ENCODE measurements at regions not wholly inside any gene's neighbourhood (a gene's known extent, or its start where the extent isn't known, plus 50 kb on each side); places are given as distances from the start of the nearest gene placed in this dataset.
A peak's percentile ranks its signal among the peaks of the same experiment; 100 is the strongest.

DNA sequence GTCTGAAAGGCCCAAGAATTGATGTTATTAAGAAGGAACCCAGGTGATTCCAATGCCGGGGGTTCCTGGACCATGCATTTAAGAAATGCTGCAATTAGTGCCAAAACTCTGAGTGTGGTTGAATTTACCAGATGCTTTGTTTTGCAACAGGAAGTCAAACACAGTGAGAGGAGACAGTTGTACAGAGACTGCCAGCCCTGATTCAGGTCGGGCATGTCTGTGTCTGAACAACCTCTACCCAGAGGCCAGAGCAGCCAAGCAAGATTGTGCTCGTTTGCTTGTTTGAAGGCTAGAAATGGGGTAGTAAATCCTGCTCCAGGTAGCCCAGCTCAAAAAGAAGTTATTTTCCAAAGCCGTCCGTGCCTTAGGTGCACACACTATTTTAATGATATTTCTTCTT is 412.4 kb upstream of the ERCC4 start:
- Histone ChIP-seq H3K36me3 (replicated peaks in 1 of 2; ENCODE audit: insufficient read depth in 1 of 2, low read depth in 2 of 2) (no peaks in the 10 kb centered on the region), H3K4me3 (no peak overlapping the region), H3K27ac (no peak overlapping the region), H3K27me3 (no peaks in the 10 kb centered on the region), H3K4me1 (no peaks in the 10 kb centered on the region), H3K9me3 (no peaks in the 10 kb centered on the region)
- ATAC-seq (no peak), DNase-seq (no peak)
- TF ChIP-seq, protein P1, sequence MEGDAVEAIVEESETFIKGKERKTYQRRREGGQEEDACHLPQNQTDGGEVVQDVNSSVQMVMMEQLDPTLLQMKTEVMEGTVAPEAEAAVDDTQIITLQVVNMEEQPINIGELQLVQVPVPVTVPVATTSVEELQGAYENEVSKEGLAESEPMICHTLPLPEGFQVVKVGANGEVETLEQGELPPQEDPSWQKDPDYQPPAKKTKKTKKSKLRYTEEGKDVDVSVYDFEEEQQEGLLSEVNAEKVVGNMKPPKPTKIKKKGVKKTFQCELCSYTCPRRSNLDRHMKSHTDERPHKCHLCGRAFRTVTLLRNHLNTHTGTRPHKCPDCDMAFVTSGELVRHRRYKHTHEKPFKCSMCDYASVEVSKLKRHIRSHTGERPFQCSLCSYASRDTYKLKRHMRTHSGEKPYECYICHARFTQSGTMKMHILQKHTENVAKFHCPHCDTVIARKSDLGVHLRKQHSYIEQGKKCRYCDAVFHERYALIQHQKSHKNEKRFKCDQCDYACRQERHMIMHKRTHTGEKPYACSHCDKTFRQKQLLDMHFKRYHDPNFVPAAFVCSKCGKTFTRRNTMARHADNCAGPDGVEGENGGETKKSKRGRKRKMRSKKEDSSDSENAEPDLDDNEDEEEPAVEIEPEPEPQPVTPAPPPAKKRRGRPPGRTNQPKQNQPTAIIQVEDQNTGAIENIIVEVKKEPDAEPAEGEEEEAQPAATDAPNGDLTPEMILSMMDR (IDR thresholded peaks at IDR 0.05) = no peak
- TF ChIP-seq POLR2A (IDR thresholded peaks at IDR 0.05) = no peak
- intact Hi-C loops (cut with DNase I) = no loop called here
- WGBS, 2 donors = 41 to 54% methylated on average over 5 of the region's 5 CpGs

DNA sequence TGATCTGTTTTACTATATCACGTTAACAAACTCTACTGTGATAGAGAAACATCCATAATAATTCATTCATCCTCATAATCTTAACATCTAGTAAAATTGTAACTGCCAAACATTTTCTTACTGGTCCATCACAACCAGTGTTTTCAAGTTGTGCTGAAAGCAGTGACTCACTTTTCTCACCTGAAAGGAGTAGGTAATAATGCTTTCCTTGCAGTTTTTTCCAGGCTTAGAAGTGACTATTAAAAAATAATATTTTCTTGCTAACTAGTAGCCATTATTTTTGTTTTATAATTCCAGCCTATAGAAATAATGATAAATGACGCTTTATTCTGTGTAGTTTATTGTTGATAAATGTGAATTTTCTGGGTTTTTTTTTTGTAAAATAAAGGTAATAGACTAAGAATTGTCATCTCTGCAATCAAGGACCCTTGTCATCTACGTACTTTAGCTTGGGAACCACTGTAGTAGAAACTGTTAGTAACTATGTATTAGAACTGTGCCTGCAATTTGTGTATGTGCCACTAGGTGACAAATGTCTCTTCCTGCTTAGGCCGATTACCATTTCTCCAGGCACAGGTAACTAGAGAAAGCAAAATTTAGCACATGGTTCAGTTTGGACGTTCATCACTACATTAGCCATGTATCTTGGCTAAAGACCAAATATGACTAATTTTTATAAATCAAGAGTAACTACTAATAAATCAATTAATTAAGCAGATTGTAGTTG is 409.4 kb upstream of the ERCC4 start:
- WGBS, 2 donors = 57 to 62% methylated on average over 5 of the region's 5 CpGs
- ATAC-seq (no peak), DNase-seq (no peak)
- H3K4me1 ChIP-seq = no peaks in the 10 kb centered on the region
- H3K27ac ChIP-seq = no peak overlapping the region
- H3K36me3 ChIP-seq (replicated peaks in 1 of 2; ENCODE audit: insufficient read depth in 1 of 2, low read depth in 2 of 2) = no peaks in the 10 kb centered on the region
- H3K27me3 ChIP-seq = no peaks in the 10 kb centered on the region
- no peak overlapping the region for H3K4me3 ChIP-seq
- intact Hi-C loops (cut with DNase I) = no loop called here
- no peak for TF ChIP-seq POLR2A (IDR thresholded peaks at IDR 0.05)
- TF ChIP-seq, protein P1 (IDR thresholded peaks at IDR 0.05) = no peak
- no peaks in the 10 kb centered on the region for H3K9me3 ChIP-seq

DNA sequence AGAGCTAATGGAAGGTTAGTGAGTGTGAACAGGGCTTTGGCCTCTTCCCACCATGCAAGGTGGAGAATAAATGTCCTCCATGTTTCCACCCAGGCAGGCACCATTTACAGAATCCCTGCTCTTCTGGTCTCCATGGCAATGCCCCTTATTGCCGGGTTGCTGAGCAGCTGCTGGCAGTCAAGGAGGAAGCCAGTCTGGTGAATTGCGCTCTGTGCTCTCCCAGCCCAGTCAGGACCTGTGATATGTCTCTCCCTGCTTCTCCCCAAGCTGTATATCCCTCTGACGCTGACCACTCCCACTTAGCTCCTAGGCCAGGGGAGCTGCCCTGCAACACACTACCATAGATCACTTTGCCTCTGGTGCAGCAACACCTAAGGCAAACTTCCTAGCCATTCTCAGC is 402.1 kb upstream of the ERCC4 start:
- intact Hi-C loops (cut with DNase I) = no loop called here
- H3K9me3 ChIP-seq = no peaks in the 10 kb centered on the region
- WGBS, 2 donors = 43 to 56% methylated on average over 1 to 3 of the region's 3 CpGs
- DNase-seq (no peak), ATAC-seq (no peak)
- TF ChIP-seq POLR2A (IDR thresholded peaks at IDR 0.05) = no peak
- TF ChIP-seq, protein P1 (IDR thresholded peaks at IDR 0.05) = no peak
- no peak overlapping the region for H3K4me3 ChIP-seq
- no peaks in the 10 kb centered on the region for H3K27me3 ChIP-seq
- no peaks in the 10 kb centered on the region for H3K4me1 ChIP-seq
- no peaks in the 10 kb centered on the region for H3K36me3 ChIP-seq (replicated peaks in 1 of 2; ENCODE audit: insufficient read depth in 1 of 2, low read depth in 2 of 2)
- H3K27ac ChIP-seq = no peak overlapping the region

DNA sequence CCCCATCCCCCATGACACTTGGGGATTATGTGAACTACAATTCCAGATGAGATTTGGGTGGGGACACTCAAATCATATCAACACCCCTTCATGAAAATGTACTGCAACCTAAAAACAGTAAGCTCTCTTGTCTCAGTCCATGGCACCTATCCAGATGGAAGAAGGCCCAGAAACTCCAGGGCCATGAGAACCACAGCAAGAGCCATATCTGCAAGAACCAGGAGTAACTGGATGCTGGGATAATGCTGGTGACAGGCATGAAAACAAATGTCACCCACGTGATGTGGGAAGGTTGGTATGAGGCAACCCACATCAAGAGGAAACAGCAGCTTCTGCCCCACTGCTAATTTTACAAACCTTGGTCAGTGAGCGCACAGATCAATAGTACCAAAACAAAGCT is 400.1 kb upstream of the ERCC4 start:
- DNase-seq (peak in 2 of 4 donors; percentile 5 to 10), ATAC-seq (no peak)
- WGBS, 2 donors = 41 to 55% methylated on average over 2 of the region's 2 CpGs
- no peaks in the 10 kb centered on the region for H3K9me3 ChIP-seq
- intact Hi-C loops (cut with DNase I) = no loop called here
- TF ChIP-seq, protein P1 (IDR thresholded peaks at IDR 0.05) = no peak
- no peak for TF ChIP-seq POLR2A (IDR thresholded peaks at IDR 0.05)
- H3K36me3 ChIP-seq (replicated peaks in 1 of 2; ENCODE audit: insufficient read depth in 1 of 2, low read depth in 2 of 2) = no peaks in the 10 kb centered on the region
- no peaks in the 10 kb centered on the region for H3K27me3 ChIP-seq
- H3K27ac ChIP-seq = no peak overlapping the region
- H3K4me1 ChIP-seq = no peaks in the 10 kb centered on the region
- no peak overlapping the region for H3K4me3 ChIP-seq

DNA sequence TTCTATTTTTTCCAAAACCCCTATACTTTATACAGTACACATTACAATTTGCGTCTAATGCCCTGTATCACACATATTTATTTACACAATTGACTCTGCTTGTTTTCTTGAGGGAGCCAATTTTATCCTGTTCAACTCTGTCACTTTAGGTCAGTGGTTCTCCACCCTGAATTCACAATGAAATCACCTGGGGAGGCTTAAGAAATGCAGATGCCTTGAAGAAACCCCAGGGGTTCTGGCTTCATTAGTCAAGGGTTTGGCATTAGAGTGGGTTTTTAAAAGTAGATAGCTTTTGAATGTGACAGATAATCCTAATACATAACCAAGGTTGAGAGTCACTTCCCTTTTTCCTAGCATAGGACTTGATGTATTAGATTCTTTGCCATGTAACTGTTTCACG is 398.6 kb upstream of the ERCC4 start:
- DNase-seq (no peak), ATAC-seq (no peak)
- no peaks in the 10 kb centered on the region for H3K4me1 ChIP-seq
- TF ChIP-seq POLR2A (IDR thresholded peaks at IDR 0.05) = no peak
- TF ChIP-seq, protein P1 (IDR thresholded peaks at IDR 0.05) = no peak
- no peak overlapping the region for H3K4me3 ChIP-seq
- intact Hi-C loops (cut with DNase I) = no loop called here
- no peak overlapping the region for H3K27ac ChIP-seq
- H3K27me3 ChIP-seq = no peaks in the 10 kb centered on the region
- H3K9me3 ChIP-seq = no peaks in the 10 kb centered on the region
- no peaks in the 10 kb centered on the region for H3K36me3 ChIP-seq (replicated peaks in 1 of 2; ENCODE audit: insufficient read depth in 1 of 2, low read depth in 2 of 2)
- WGBS, 2 donors = 25% methylated on average over 2 of the region's 2 CpGs
